Kidney tubule cell (primary cell): ENCODE measurements at regions not wholly inside any gene's neighbourhood (a gene's known extent, or its start where the extent isn't known, plus 50 kb on each side); places are given as distances from the start of the nearest gene placed in this dataset.
"Not testable (repeated sequence)": the region's sequence is repeated elsewhere in the genome, so short reads cannot be mapped to it uniquely, and the experiment has no call there.

Experiments used
- DNase-seq: peaks from one replicate; pipeline ENCODE4 v3.0.0-alpha.2; 2018; ENCODE audit warnings: low spot score

DNA sequence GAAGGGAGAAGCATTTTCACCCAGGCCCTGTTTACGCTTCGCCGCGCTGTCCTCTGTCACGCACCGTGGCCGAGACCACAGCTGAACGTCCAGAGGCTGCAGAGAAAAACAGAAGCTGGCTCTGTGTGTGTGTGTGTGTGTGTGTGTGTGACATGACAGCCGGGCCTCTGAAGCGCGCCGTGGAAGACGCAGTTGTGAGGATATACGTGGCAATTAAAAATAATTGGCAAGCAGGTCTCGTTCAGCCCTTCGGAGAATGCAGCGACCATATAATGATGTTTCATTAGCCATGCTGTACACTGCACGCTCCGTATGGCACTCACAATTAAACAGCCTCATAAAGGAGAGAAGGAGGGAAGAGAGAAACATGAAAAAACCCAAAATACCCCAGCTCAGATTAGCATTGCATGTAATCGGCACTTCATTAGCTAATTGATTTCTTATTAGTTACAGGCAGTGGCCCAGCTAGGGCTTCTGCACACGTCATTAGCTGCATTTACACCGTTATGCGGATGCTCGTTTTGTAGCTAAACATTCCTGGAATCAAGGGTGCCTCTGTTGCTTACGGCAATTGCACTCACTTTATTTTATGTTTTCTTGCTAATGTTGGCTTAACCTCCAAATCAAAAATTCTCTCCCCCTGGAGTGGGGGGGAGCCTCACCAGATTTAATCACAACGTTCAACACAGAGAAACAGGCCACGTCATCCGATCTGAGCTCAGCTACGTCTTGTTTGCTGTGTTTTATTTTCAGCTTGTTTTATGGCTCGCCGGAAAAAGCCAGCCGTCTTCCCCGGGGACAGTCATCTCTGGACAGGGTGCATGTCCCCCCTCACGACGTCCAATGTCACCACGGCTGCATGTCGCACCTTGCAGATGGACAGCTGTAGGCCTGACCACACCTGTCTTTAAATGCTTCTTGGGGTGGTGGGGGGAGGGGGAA is 74.6 kb upstream of the SHOX start:
- no peak for DNase-seq

DNA sequence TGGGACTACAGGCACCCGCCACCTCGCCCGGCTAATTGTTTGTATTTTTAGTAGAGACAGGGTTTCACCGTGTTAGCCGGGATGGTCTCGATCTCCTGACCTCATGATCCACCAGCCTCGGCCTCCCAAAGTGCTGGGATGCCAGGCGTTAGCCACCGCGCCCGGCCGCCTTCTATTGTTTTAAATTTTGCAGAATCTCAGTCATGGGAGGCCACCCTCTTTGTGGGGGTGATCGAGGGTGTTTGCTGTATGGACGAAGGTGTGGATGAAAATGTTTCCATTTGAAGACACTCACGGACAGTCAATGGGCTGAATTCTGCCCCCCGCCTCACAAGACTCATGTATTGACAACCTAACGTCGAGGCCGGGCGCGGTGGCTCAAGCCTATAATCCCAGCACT is 73.0 kb upstream of the SHOX start:
- DNase-seq = not testable (repeated sequence)

DNA sequence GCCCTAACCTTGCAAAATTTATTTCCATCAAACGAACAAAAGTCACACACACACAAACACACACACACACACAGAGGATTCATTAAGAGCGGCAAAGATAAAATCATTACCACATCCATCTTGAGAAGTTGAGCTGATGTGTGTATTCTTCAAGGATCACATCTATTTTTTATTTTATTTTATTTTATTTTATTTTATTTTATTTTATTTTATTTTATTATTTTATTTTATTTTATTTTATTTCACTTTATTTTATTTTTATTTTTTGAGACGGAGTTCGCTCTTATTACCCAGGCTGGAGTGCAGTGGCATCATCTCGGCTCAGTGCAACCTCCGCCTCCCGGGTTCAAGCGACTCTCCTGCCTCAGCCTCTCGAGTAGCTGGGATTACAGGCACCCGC is 71.3 kb upstream of the SHOX start:
- not testable (repeated sequence) for DNase-seq

DNA sequence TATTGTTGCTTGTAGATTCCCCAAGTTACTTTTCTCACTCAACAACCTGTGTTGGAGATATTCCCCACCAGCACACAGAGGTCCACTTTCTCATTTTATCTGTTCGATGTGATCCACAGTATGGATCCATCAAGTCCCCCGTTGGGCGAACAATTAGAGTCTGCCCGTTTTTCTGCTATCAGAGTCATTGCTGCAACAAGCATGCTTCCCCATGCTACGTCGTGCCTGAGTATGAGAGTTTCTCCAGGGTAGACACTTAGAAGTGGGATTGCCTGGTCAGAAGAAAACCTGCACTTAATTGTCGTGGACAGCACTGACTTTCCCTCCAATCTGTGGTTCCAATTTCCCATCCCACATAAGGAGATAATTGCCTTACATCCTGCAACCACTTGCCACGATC is 62.7 kb upstream of the SHOX start:
- DNase-seq = no peak

DNA sequence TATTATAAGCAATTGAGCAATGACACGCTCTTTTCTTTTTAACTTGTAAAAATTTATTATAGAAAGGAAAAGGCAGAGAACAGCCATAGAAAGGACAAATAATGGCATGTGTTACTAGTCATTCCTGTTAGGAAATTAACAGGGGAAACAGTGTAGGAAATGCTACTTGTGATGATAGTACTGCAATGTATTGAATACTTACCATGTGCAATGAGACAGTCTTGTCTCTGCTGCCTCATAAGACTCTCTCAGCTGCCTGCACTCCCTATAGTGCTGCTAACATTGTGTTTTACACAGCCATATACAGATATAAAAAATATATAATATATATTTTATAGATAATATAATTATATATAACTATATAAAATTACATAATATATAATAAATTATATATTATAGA is 62.3 kb upstream of the SHOX start:
- no peak for DNase-seq

DNA sequence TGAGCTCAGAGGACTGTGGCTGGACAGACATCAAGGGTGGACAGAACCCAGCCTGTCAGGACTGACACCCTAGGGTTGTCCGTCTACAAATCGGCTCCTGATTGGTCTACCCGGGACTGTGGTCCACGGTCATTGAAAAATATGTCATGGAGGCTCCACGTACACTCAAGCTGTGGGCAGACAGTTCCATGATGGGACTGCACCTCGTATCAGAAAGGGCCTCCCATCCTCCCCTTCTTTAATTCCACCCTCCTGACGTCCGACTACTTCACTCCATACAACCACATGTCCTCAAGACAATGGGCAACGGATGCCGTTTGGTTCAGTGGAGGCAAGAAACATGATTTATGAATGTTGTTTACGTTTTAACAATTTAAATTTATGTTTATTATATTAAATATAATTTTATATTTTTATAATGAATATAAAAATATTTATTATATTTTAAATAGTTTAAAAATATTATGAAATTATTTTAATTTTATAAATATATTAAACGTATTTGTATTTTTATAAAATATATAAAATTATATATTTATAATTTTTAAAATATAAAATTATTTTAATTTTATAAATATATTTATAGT is 58.0 kb upstream of the SHOX start:
- DNase-seq = no peak

DNA sequence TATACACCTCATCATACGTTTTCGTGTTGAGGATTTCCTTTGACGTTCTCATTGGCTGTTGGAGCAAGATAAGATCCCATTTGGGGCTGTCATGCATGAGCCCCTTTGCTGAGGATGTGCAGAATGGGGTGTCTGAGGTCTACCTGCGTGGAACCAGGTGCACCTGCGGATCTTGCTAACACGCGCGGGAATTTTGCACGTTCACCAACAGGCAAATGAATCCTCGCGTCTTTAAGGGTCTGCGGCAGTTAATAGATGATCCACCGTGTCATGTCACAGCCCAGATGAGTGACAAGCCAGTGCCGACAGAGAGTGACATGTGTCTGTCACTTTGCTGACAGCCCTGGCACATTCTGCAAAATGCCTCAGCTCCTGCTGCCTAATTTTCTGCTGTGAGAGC is 56.3 kb upstream of the SHOX start:
- no peak for DNase-seq

DNA sequence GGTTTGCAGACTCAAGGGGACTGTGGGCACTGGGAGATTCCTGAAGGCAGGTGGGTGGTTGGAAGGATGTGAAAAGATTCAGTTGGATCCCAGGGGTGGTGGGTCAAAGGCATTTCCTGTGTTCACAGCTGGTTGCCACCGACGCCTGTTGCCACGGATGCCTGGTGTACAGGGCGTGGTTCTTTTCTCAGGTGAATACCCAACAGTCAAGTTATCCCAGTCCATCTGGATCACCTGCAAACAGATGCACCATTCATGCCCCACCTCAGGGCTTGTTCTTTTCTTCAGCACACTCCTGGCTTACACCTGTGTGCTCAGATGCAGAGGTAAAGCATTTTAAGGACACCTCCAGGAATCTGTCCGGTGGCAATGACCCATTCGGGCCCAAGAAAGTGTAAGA is 55.8 kb upstream of the SHOX start:
- no peak for DNase-seq

DNA sequence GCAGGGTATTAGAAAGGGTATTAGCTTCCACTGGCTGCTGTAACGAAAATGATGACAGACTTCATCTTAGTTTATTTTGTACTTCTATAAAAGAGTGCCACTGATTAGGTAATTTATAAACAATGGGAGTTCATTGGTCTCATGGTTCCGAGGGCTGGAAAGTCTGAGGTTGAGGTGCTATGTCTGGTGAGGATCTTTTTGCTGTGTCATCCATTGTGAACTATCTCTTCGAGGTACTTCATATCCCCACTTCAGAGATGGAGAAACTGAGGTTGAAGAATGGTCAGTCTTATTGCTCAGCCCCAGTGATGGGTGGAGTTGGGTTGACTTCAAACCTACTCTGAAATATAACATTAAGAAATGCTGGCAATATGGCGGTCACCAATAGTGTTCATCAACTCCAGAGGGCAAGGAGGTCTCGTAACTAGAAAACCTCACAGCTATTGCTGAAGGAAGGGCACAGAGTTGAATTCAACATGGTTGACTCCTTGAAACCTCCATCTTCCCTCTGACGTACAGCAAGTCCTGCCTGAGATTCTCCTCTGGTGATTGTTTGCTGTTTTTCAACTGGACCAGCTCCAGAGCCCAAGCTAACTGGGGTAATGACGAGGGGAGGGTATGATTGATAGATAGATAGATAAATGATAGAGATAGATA is 53.6 kb upstream of the SHOX start:
- no peak for DNase-seq

DNA sequence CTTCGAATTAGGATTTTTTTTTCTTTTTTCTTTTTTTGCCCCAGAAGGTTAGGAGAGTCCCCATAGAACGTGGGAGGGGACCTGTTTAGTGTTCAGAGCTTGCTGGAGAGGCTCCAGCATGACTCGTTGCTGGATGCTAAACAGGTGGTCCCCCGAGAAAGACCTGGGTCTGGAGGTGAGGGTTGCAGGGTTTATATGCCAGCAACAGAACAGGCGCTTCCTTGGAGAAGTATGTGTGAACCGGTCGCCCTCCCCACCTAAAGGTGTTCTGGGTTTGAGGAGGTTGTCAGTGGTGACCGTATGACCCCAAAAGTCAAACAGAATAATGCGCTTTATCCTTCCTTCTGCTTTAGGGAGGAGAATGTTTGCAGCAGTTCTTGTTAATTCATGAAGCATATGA is 52.1 kb upstream of the SHOX start:
- DNase-seq = no peak

DNA sequence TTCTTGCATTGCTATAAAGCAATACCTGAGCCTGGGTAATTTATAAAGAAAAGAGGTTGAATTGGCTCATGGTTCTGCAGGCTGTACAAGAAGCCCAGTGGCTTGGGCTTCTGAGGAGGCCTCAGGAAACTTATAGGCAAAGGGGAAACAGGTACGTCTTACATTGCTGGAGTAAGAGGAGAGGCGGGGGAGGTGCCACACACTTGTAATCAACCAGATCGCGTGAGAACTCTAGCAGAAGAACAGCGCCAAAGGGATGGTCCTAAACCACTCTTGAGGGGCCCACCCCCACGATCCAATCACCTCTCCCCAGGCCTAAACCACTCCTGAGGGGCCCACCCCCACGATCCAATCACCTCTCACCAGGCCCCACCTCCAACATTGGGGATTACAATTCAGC is 50.6 kb upstream of the SHOX start:
- no peak for DNase-seq
